Panc1 (cell line): ENCODE measurements at regions not wholly inside any gene's neighbourhood (a gene's known extent, or its start where the extent isn't known, plus 50 kb on each side); places are given as distances from the start of the nearest gene placed in this dataset.

Source experiments
- ATAC-seq: fragments of 200-7000 bp; cut with Tn5 transposase; 2 replicates; pipeline ENCODE4 v1.9.1; 2020; ENCODE audit warnings: mild to moderate bottlenecking, moderate library complexity
- BruUV-seq: library from RNA; stranded (reverse); fragments of 400-500 nt; replicated peaks from 2 replicates; lab custom pipeline; 2021; lab: Mats Ljungman, UMichigan
- CTCF ChIA-PET: fragments of 300-600 bp; sonication (Branson Sonifier 250); formaldehyde crosslinking; loops from one replicate; lab custom pipeline; 2022; ENCODE audit warnings: antibody characterized with exemption; lab: Charles Lee
- POLR2A ChIA-PET: fragments of 300-600 bp; sonication (Branson Sonifier 250); formaldehyde crosslinking; loops from one replicate; lab custom pipeline; 2022; ENCODE audit warnings: antibody characterized with exemption; lab: Charles Lee
- DNase-seq: peaks from one replicate; pipeline ENCODE4 v3.0.0-alpha.2; 2010; ENCODE audit warnings: low read depth, low spot score
- H3K27ac ChIP-seq: 2 replicates; pipeline ENCODE4 v1.5.1; 2011; ENCODE audit warnings: mild to moderate bottlenecking, low read length, inconsistent platforms
- H3K27me3 ChIP-seq: fragments of 200-500 bp; sonication (Bioruptor generic); 2 replicates; pipeline ENCODE4 v1.6.0; 2014; ENCODE audit warnings: low read length, inconsistent platforms; ENCODE audit not compliant: control insufficient read depth, insufficient read depth
- H3K36me3 ChIP-seq: fragments of 200-500 bp; sonication (Bioruptor generic); 2 replicates; pipeline ENCODE4 v1.5.1; 2014; ENCODE audit warnings: inconsistent platforms, mild to moderate bottlenecking, low read length, moderate library complexity; ENCODE audit not compliant: control insufficient read depth, insufficient read depth
- H3K4me1 ChIP-seq: 2 replicates; pipeline ENCODE4 v1.5.1; 2011; ENCODE audit warnings: inconsistent platforms, mild to moderate bottlenecking, low read length, moderate library complexity; ENCODE audit not compliant: control insufficient read depth, insufficient read depth
- H3K4me3 ChIP-seq, 2 experiments: 2 replicates each; pipeline ENCODE4 v1.5.1; 2011 to 2012; ENCODE audit warnings: low read depth in 2 of 2, low read length in 2 of 2, mild to moderate bottlenecking in 2 of 2, inconsistent platforms in 1 of 2, moderate library complexity in 1 of 2
- H3K9me3 ChIP-seq: fragments of 200-500 bp; sonication (Bioruptor generic); 2 replicates; pipeline ENCODE4 v1.5.1; 2014; ENCODE audit warnings: low read depth, mild to moderate bottlenecking, inconsistent platforms, low read length, moderate library complexity; ENCODE audit not compliant: control insufficient read depth, insufficient read depth
- CTCF ChIP-seq: fragments of 450-650 bp; IDR thresholded peaks from 2 replicates; pipeline ENCODE4 v1.5.1; 2017; ENCODE audit warnings: mild to moderate bottlenecking
- POLR2AphosphoS5 ChIP-seq: IDR thresholded peaks from 2 replicates; pipeline ENCODE4 v1.6.1; 2012; ENCODE audit warnings: mild to moderate bottlenecking, low read depth, low read length, moderate library complexity
- REST ChIP-seq, 2 experiments: IDR thresholded peaks; 2 replicates each; pipeline ENCODE4 v1.6.1; 2011 to 2012; ENCODE audit warnings: low read depth in 2 of 2, control low read depth in 1 of 2, low read length in 1 of 2, mild to moderate bottlenecking in 1 of 2, moderate library complexity in 1 of 2; ENCODE audit not compliant: insufficient read depth in 1 of 2
- SIN3A ChIP-seq: IDR thresholded peaks from 2 replicates; pipeline ENCODE4 v1.6.1; 2012; ENCODE audit warnings: low read depth, mild to moderate bottlenecking, low read length, moderate library complexity, borderline replicate concordance; ENCODE audit not compliant: insufficient read depth
- TCF7L2 ChIP-seq: IDR thresholded peaks from 2 replicates; pipeline ENCODE4 v1.6.1; 2011; ENCODE audit warnings: mild to moderate bottlenecking, low read depth, low read length, inconsistent platforms
- in situ Hi-C: cut with HindIII; loops from 2 replicates; pipeline ENCODE4 v1.10.0; 2016; ENCODE audit warnings: low sequenced_read_pairs, low pct_unique_long_range_greater_than_20kb
- intact Hi-C: fragments of 100-400 bp; cut with micrococcal nuclease; formaldehyde crosslinking; loops from one replicate; pipeline ENCODE4 v1.10.0; 2022; ENCODE audit not compliant: unreplicated experiment

GRCh38 chr14:105907276-105907675 is 380.9 kb downstream of the TMEM121 start:
- Histone ChIP-seq H3K4me1 (no peaks in the 10 kb centered on the region), H3K36me3 (no peaks in the 10 kb centered on the region), H3K9me3 (no peaks in the 10 kb centered on the region), H3K4me3 (no peak overlapping the region), H3K27me3 (no peaks in the 10 kb centered on the region), H3K27ac (no peak overlapping the region)
- ChIA-PET POLR2A (no interaction called here), CTCF (no interaction called here)
- DNase-seq (no peak), ATAC-seq (no peak)
- TF ChIP-seq CTCF (no peak), POLR2AphosphoS5 (no peak), TCF7L2 (no peak), REST (IDR thresholded peaks at IDR 0.05; ENCODE audit: insufficient read depth in 1 of 2, low read depth in 2 of 2, low read length in 1 of 2) (no peak), SIN3A (no peak)
- BruUV-seq = no TSS peak
- in situ Hi-C loops = no loop called here
- intact Hi-C loops = no loop called here

GRCh38 chr14:105908006-105908405 is 381.6 kb downstream of the TMEM121 start:
- in situ Hi-C loops (no loop called here), intact Hi-C loops (no loop called here)
- no peak for ATAC-seq
- Histone ChIP-seq H3K9me3 (no peaks in the 10 kb centered on the region), H3K36me3 (no peaks in the 10 kb centered on the region), H3K27me3 (no peaks in the 10 kb centered on the region), H3K27ac (no peak overlapping the region), H3K4me3 (no peak overlapping the region), H3K4me1 (no peaks in the 10 kb centered on the region)
- no peak for DNase-seq
- ChIA-PET CTCF (no interaction called here), POLR2A (no interaction called here)
- TF ChIP-seq SIN3A = no peak
- no peak for TF ChIP-seq TCF7L2
- no peak for TF ChIP-seq CTCF
- no peak for TF ChIP-seq REST (IDR thresholded peaks at IDR 0.05; ENCODE audit: insufficient read depth in 1 of 2, low read depth in 2 of 2, low read length in 1 of 2)
- no peak for TF ChIP-seq POLR2AphosphoS5
- BruUV-seq = no TSS peak
